Epithelial cell of prostate (primary cell): ENCODE measurements at regions not wholly inside any gene's neighbourhood (a gene's known extent, or its start where the extent isn't known, plus 50 kb on each side); places are given as distances from the start of the nearest gene placed in this dataset.

ENCODE experiments used
- DNase-seq: peaks from one replicate; pipeline ENCODE4 v3.0.0-alpha.2; 2011; ENCODE audit warnings: low read depth, low spot score
- H3K27ac ChIP-seq: fragments of 450-650 bp; 2 replicates; pipeline ENCODE4 v1.5.1; 2017; ENCODE audit warnings: mild to moderate bottlenecking

DNA sequence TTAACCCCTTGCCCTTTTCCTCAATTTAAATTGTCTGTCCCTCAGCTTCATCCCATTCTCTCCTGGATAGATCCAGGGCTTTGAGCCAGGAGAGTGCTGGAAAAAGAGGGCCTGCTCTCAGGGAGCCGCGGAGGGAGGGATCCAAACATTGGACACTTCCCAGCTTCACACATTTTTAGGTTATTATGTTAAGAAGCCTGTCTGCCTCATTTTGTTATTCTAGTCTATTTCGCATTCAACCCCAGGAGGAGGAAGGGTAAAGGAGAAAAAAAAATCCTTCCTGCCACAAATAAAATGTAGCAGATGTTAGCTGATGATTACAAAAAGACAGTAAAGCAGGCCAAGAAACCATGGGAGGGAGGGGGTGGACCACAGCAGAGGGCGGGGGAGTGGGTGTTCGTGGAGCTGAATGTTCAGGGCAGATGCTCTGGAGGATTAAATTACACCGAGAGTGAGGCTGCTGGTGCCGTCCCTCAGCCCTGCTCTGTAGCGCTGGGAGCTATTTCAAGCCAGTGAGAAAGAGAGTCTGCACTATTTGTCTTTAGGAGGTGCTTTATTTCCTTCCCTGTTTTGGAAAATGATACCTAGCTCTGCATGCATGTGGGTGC, 60.6 kb upstream of the ZFR start:
- H3K27ac ChIP-seq: no peak overlapping the region
- DNase-seq: no peak

DNA sequence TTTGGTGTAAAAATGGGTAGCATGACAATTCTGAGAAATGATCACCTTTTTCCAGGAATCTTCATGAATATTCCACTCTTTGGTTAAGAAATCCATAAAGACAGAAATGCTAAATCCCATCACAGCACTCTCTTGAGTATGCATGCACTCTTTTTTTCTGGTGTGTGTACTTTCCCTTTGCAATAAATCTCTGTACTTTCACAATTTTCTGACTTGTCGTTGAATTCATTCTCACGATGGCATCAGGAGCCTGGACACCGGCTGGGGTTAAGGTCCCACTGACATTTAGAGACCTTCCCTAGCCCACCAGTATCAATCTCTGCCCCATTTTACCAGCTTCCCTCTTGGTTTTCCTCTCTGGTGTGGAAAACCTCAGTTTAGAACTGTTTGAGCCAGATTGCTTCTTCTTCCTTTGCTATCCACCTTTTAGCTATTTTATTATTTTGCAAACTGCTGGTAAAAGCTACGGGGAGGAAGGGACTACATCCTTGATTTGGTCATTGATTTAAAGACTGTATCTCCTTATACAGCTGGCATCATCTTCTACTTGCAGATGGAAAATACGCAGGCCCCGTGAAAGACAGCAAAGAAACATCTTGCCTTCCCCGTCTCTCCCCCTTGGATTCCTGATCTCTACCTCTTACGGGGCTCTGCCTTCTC, 59.9 kb upstream of the ZFR start:
- H3K27ac ChIP-seq: no peak overlapping the region
- no peak for DNase-seq

DNA sequence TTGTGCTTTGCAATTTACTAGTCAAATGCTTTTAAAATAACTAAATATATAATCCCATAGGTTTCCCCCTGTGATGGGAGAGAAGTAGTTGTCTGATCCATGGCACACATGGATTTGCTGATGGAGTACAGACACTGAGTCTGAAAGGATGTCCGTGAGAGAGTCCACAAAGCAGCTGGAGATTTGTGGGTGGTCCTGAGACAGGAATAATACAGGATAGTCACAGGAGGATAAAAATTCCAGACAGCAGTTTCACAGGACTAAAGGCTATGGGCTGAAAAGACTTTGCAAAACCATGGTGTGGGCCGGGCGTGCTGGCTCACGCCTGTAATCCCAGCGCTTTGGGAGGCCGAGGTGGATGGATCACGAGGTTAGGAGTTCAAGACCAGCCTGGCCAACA, 58.7 kb upstream of the ZFR start:
- no peak overlapping the region for H3K27ac ChIP-seq

DNA sequence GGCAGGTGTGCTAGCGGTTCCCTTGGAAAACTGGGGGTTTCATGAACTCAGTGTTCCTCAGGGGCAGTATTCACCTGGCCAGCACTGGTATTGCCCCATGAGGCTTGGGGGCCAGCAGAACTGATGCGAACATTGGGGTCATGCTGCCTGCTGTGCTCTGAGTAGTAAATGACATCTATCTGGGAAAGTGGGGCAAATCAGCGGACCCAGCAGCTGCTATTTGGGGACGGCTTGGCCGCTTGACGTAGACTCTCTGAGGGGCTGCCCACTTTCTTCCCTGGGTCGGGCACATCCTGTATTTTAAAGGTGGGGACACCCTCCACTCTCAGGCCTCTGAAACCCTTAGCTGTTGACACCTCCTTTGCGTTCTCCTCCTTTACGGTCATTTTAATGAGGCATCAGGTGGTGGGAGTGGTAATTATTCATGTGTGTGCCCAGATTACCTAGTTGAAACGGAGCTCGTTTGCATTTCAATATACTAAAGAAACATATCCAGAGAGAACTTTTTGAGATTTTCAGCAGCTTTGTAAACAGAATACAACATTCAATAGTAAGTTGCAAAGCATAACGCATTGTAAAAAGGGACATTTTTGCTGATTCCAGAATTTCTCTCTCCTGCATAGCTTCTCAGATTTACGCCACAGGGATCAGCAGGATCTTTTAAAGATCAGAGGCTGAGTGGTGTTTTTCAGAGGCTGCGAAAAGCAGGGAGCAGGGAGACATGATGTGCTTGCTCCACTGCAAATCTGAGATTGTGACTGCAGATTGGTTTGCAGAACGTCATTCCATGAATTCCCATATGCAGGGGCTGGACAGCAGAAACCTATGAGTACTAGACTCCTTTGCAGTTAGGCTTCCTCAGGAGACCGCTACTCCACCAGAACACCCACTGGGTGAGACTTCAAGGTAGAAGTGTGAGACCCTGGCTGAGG, 56.8 kb upstream of the ZFR start:
- DNase-seq: no peak
- no peak overlapping the region for H3K27ac ChIP-seq

More for the DNA sequence above, 58.7 kb upstream of the ZFR start:
- no peak for DNase-seq

DNA sequence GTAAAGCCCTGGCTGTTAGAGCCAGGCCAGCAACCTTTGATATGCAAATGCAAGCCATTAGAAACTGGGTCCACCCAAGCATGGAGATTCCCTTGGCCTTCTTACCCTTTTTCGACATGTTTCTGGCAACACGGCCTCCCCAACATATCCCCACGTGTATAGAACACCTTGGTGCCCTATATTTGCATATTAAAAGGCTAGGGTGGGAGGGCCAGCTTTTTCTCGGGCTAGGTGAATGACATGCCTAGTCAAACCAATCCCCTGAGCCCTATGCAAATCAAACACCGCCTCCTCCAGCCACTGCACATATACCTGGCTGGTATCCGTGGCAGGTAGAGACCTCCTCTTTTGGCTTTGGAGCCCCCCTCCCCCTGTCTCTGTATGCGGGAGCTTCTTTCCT, 55.6 kb upstream of the ZFR start:
- no peak for DNase-seq
- no peak overlapping the region for H3K27ac ChIP-seq

DNA sequence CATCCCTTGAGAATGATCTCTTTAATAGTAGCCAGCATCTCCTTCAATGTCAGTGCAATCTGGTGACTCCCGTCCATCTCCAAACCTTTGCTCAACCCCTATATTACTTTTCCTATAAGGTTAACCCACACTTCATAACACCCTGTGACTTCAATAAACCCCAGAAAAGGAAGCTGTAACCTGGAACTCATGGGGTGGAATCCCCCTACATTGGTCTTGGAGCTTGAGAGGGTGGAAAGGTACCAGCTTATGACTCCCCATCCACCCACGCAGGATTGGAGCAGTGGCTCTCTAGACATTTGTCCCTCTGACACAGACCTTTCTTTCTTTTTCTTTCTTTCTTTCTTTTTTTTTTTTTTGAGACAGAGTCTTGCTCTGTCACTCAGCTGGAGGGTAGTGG, 54.7 kb upstream of the ZFR start:
- DNase-seq: no peak
- no peak overlapping the region for H3K27ac ChIP-seq

DNA sequence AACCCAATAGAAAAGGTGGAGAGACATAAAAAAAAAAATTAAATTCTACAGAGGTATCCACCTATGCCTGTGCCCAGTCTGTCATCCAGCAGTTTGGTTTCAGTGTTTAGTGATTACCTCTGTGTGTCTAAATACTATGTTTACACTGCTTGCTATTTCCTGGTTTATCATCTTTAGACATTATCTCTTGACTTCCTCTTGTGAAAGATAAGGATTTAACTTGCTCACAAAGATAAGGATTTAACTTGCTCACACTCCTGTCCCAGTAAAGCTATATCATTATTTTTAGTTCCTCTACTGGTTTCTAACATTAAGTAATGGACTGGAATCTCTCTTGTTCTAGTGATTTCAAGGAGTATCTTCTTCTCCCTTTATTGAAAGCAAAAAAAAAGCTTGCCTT, 53.9 kb upstream of the ZFR start:
- H3K27ac ChIP-seq: no peak overlapping the region
- DNase-seq: no peak

DNA sequence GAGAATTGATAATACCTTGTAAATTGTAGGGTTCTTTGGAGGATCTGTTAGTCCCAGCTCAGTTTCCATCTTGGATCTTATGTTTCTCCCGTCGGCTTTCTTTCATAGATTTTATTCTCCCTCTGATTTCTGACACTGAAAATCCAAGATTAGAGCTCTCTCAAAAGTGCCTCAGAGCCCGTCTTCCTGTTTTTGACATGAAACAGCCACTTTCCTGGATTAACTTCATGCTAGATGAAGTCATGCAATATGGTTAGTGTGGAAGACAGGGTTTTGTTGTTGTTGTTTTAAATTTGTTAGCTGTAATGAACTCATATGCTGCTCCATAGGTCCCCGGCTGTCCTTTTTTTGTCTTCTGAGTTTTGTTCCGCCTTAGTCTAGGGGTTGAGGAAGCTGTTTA, 51.6 kb upstream of the ZFR start:
- no peak overlapping the region for H3K27ac ChIP-seq
- no peak for DNase-seq

DNA sequence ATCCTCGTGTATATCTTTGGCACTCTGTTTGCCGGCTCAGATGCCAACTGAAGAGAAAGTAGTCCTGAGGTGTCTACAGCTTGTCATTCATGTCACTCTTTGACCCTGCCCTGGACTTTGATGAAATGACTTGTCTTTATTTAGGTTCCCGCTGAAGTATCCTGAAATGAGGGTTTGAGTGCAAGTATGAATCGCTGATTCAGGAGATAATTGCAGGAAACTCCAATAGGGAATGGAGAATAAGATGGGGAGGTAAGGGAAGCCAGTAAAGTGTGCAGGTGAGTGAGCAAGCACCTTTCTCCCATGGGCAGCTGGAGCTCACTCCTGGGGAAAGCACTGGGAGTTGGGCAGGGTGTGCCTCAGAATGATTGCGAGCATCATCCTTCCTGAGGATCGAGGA, 50.3 kb upstream of the ZFR start:
- DNase-seq: no peak

More for the DNA sequence above, 50.3 kb upstream of the ZFR start:
- no peak overlapping the region for H3K27ac ChIP-seq
